ENCODE measurements at regions not wholly inside any gene's neighbourhood (a gene's known extent, or its start where the extent isn't known, plus 50 kb on each side); places are given as distances from the start of the nearest gene placed in this dataset.
A peak's percentile ranks its signal among the peaks of the same experiment; 100 is the strongest.
"Not testable (repeated sequence)": the region's sequence is repeated elsewhere in the genome, so short reads cannot be mapped to it uniquely, and the experiment has no call there.

DNA sequence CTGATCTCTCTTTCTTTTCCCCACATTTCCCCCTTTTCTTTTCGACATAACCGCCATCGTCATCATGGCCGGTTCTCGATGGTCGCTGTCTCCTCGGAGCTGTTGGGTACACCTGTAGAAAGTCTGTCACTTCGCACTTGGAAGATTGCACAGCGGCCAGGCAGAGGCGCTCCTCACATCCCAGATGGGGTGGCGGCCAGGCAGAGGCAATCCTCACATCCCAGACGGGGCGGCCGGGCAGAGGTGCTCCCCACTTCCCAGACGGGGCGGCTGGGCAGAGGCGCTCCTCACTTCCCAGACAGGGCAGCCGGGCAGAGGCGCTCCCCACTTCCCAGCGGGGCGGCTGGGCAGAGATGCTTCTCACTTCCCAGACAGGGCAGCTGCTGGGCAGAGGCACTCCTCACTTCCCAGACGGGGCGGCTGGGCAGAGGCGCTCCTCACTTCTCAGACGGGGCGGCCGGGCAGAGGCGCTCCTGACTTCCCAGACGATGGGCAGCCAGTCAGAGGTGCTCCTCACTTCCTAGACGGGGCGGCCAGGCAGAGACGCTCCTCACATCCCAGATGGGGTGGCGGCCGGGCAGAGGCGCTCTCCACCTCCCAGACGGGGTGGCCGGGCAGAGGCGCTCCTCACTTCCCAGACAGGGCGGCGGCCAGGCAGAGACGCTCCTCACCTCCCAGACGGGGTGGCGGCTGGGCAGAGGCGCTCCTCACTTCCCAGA lies 110.7 kb downstream of the C5orf15 start:
- not testable (repeated sequence) for FAIRE-seq; DNase-seq (ENCODE audit: low spot score)

DNA sequence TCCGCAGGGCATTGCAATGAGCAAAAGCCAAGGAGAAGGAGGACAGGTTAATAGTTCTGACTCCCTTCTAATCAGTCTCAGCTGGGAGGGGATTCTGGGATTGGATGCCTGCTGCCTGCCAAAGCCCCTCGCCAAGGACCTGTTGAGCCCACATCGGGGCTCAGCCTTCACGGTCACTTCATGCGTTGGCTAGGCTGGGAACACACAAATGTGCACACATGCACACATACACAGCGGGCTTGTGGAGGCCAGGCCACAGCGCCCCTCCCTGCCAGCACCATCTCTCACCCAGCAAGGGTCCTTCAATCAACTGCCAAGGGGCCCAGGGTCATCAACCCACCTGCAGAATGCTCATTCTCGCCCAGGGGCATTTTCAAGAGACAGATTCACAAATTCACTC lies 113.9 kb downstream of the C5orf15 start:
- FAIRE-seq (no peak), DNase-seq (ENCODE audit: low spot score) (no peak)

DNA sequence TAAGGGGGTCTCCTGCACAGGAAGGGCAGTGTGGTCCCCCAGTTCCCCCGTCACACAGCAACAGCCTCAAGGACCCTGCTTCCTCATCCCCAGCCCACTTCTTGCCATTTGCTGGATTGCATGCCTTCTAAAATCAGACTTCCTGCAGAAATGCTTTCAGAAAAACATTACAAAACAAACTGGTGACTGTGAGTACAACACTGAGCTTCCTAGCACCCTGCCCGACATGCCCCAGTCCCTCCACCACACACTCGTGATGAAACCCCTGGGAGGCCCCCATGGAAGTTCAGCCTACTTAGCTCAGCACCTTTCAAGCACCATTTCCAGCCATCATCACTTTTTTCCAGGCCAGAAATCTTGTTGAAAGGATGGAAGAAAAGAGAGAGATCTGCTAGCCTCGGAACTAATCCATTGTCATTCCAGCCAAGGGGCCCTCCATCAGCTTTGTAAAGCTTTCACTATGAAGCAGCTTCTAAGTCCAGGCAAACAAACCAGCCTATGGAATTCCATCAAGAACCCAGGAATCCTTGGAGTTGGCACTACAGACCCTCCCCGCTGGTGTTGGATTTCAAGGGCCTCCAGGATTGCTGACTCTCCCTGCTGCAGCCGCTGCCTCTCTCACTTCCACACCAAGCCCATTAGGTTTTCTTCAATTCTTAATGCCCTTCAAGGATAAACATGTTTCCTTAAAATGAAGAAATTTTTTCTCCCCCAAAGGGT lies 114.6 kb downstream of the C5orf15 start:
- DNase-seq (ENCODE audit: low spot score) (no peak), FAIRE-seq (no peak)

DNA sequence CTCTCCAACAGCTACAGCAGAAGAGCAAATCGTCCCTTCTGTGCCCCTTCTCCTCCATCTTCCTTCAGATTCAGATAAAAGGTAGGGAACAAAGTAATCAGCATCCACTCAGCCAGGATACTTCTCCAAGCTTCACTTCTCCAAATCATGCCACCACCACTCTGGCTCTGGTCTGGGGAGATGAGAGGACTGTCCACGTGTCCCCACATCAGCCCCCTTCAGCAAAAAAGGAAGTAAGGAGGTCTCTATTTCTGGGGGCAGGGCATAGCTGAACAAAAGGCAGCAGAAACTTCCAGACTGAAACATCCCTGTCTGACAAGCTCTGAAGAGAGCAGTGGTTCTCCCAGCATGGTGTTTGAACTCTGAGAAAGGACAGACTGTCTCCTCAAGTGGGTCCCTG lies 116.9 kb downstream of the C5orf15 start:
- FAIRE-seq (no peak), DNase-seq (ENCODE audit: low spot score) (no peak)

DNA sequence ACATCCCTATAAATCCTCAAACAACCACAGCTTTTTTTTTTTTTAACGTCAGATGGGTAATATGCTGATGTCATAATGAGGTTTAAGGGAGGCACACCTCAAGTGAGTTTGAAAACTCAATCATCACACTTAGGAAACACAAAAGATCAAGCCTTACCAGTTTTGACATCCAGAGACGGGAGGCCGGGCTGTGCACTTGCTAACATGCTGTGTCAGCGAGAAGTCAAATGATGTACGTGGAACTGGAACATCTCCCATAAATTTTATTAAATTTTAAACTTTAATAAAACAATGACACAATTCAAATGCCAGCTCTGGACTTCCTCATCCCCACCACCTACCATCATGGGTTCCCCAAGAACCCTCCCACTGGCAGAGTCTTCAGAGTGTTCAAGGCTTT lies 117.6 kb downstream of the C5orf15 start:
- no peak for FAIRE-seq
- DNase-seq (ENCODE audit: low spot score) = no peak

DNA sequence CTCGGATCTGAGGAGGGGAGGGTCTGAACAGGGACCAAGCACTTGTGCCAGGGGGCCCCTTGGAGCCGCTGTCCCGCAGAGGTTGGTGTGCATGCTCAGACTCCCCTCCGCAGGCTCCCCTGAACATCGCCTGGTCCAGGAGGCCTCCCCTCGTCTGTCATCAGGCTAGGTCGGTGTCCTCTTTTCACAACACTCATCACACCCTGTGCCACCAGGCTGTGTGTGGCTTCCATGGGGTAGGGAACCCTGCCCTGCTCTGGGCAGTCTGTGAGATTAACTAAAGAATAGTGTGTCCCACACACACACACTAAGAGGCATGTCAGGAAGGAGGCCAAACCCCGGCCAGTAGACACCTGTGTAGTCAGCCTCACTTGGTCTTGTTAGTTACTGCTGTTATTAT lies 119.3 kb downstream of the C5orf15 start:
- no peak for FAIRE-seq

DNA sequence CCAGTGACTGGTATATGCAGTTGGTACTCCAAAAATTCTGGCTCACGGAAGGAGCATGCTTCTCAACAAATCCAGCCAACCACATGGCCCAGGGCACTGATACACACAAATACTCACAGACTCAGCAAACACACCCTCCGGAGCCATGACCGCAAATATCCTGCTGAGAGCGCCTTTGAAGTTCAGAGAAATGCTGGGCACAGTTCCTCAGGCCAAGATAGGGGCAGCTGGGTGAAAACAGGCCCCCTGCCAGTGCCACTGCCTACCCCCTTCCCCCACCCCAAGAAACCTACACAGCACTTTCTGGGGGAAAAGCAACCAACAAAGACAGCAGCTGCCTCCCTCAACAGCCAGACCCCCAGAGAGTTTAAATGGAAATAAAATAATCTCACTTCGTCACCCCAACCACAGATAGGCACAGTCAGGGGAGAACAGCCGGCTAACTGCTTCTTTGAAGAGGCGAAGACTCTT lies 120.0 kb downstream of the C5orf15 start:
- FAIRE-seq (no peak), DNase-seq (ENCODE audit: low spot score) (peak; percentile 37)

More for the DNA sequence above, 119.3 kb downstream of the C5orf15 start:
- DNase-seq (ENCODE audit: low spot score) = no peak

DNA sequence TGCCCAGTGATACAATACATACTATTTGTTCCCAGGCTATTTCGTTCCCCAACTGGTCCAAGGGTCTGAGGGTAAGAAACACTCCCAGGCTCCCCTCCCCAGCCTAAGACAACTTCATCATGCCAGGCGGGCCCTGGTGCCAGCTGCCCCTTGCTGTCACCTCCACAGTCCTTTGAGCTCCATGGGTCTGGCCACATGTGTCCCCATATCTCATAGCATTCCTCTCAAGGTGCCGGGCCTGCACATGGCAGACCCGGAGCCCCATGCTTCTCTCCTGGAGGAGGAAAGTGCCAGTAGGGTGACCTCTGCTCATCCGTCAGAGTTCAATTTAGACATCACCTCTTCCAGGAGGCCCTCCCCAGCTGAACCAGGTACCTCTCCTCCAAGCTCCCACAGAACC lies 120.5 kb downstream of the C5orf15 start:
- FAIRE-seq (no peak), DNase-seq (ENCODE audit: low spot score) (no peak)

DNA sequence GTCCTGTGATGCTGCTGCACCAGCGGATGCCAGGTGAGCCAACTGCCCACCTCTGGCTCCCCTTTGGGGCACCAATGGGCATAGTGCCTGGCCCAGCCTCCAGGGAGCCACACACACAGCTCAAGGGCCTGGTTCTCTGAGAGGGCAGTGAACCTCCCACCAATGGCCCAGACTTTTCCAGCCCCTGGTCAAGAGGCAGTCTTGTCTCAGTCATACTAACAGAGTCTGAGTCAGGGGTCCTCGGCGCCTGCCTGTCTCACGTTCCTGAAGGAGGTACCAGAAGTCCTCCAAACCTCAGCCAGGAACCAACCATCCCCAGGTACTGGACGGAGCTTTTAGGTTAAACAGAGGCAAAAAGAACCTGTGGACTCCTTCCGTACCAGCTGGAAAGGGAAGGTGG lies 121.1 kb downstream of the C5orf15 start:
- FAIRE-seq (no peak), DNase-seq (ENCODE audit: low spot score) (no peak)

DNA sequence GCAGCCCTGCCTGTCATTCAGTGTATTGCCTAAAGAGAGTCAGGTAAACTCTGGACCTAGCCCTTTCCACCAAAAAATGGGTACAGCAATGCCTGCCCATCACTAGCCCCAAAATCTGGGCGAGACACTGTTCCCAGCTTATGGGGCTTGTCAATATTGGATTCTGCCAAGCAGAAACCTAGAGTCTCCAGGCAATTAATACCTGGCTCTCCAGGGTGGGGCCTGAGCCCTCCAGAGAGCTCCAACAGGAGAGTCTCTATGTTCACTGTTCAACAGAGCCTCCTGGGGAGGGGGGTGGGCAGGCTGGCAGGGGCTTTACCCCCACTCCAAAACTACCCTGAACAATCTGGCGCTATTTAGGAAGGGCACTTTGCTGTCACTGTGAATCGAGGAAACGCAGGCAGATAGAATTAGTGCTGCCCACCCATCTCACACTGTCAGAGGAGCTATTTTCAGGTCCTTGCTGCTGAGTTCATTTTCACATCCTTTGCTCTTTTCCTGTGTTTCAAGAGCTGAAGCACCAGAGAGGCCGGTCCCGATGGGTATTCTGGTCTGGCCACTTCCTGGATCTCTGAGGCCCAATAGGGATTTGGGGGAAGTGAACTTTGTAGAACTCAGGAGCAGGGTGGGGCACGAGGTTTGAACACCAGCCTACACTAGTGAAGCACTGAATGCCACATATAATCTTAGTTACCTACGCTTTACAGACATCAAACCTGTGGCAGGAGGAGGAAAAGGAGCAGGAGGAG lies 121.8 kb downstream of the C5orf15 start:
- DNase-seq (ENCODE audit: low spot score) (no peak), FAIRE-seq (no peak)

DNA sequence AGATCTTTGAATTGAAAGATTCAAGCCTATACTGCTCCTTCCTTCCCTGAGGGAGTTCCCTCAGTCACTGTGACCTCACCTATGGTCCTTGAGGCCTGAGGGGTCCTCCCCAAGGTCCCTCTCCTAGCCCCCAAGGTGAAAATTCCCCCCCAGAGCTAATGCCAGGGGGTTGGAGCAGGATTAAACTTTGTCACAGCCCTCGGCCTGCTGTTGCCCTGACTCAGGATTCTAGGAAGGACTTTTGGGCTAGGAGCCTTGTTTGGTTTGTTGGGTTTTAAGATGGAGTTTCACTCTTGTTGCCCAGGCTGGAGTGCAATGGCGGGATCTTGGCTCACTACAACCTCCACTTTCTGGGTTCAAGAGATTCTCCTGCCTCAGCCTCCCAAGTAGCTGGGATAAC lies 123.2 kb downstream of the C5orf15 start:
- DNase-seq (ENCODE audit: low spot score) (no peak), FAIRE-seq (no peak)

DNA sequence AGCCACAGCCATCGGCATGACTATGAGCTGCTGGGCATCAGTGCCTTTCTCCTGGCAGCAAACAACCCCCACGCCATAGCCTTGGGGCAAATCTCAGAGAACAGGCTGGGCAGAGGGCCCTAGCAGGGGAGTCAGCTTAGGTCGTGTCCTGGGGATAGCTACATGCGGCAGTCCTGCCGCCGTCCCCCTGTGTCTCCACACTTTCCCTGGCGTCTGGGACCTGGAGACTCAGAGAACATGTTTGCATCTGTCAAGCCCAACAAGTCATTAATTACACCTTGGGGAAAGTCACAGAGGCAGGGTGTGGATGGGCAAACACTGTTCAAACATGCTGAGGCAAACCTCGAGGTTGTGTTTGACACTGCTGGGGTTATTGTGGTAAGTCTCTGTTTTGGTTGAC lies 123.6 kb downstream of the C5orf15 start:
- FAIRE-seq (no peak), DNase-seq (ENCODE audit: low spot score) (no peak)

DNA sequence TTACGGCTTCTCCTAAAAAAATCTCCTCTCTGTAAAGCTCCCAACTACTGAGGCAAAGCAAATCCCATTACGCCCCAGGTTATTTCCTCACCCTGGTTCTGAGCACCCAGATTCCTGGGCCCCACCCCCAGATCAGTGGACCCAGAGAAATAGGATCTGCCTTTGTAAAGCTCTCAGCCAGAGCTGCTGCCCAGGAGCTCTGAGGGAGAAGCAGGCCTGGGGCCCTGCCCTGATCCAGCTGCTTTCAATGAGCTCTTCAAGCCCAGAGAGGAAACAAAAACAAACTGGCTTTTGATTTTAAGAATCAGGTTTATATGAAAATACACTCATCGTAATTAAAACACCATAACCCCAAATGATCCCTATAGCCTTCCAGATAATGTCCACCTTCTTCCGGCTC lies 124.5 kb downstream of the C5orf15 start:
- DNase-seq (ENCODE audit: low spot score) = no peak
- no peak for FAIRE-seq

DNA sequence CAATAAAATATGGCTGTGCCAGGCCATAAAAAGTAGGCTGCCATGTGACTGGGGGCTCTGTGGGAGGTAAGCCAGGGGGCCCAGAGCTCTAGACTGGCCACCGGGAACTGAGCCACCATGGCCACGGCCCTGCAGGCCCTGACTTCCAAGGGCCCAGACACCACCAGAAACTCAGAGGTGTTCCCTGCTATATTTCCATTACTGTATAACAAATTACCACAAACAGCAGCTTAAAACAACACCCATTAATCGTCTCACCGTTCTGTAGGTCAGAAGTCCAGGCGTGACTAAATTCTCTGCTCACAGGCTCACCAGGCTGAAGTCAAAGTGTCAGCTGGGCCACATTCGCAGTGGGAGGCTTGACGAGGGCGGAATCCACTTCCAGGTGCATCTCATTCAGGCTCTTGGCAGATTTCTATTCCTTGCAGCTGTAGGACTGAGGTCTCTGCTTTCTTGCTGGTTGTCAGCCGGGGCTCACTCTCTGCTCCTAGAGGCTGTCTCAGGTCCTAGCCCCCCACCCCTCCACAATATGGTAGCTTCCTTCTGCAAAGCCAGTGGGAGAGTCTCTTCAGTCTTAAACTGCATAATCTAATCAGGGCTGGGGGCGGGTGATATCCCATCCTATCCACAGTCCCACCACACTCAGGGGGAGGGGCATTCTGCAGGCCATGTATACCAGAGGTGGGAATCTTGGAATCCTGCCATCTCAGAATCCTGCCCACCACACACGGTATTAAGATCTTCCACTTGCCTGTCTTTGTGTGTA lies 125.4 kb downstream of the C5orf15 start:
- FAIRE-seq (no peak), DNase-seq (ENCODE audit: low spot score) (no peak)

DNA sequence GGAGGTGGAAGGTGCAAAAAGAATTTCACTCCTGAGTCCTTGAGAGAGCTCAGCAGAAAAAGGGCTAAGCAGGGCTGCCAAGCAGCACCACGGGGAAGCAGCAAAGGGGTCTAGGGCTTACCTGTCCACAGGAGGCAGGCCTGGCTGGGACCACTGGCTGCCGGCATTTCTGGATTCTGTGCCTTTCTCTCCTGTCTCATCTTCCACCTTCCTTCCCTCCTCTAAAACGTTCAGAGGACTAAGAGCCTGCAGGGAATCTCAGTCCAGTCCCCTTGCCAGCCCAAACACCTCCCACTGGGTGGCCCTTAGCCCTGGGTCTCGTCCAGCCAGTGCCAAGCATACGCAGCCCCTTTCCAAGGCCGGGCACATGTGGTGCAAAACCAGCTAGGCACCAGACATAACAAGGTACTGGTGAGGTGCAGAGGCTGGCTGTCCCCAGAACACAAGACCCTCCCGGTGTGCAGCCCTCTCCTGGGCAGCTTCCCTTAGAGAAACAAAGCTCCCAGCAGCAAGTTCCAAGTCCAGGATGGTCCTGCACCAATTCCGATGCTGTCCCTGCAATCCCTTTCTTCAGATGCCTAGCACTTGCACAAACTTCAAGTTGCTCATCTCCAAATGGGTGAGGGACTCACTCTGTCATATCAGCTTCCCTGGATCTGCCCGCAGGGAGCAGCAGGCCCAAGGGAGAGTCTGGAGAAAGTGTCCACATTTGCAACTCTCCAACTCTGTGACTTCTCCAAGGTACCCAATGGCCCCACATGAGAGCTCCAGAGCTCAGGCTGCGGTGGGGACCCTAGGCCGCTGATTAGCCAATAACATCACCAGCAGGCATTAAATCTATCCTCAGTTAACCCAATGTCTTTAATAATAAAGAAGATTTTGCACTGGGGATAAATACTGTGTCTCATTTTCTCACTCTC lies 126.3 kb downstream of the C5orf15 start:
- DNase-seq (ENCODE audit: low spot score) (no peak), FAIRE-seq (no peak)

DNA sequence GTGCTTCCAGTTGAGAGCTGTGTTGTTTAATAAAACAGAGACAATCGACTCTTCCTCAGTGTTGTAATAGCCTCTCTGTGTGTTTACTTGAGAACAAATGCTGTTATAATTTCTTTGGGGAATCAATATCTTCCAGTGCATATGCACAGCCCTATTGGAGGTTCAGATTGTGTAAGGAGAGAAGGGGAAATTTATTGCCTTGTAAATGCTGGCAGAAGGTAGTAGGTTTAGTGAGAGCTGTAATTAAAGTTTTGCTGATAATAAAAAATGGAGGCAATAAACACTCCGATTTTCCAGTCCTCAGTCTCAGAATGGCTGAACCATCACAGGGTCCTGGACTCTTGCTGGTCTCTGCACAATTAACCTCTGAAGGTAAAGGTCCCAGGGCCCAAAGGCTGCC lies 128.3 kb downstream of the C5orf15 start:
- FAIRE-seq (no peak), DNase-seq (ENCODE audit: low spot score) (no peak)

DNA sequence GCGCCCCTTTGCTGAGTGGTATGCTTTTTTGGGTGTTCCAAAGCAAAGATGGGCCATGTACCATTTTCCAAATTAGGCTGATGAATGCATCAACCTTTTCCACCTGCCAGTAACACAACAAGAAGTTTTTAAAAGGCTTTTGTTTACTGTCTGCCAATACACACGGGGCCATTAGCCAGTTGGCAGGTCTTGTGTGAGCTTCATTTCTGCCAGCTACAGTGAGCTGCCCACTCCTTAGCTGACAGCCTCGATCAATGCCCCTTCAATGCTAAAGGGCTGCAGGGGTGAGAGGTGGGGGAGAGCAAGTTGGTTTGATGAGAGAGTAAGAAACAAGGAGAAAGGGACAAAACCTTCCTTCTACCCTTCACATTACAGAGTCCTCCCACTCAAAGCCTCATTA lies 128.7 kb downstream of the C5orf15 start:
- DNase-seq (ENCODE audit: low spot score) = no peak
- no peak for FAIRE-seq

DNA sequence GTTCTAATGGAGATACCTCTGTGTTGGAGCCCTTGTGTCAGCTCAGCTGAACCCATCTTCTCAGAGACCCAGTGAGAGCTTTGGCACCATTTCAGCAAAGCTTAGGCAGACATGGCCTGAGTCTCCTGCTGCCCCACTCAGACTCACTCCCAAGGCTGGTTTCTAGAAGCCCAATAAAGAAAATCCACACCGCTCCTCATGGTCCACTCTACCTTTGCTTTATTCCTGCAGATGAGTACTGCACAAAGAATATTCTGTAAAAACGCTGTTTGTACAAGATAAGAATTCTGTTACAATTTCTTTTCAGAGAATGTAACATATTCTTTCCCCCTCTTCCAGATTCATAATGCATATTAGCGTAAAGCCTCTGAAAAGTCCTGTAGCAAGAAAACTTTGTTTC lies 129.3 kb downstream of the C5orf15 start:
- DNase-seq (ENCODE audit: low spot score) (no peak), FAIRE-seq (no peak)

DNA sequence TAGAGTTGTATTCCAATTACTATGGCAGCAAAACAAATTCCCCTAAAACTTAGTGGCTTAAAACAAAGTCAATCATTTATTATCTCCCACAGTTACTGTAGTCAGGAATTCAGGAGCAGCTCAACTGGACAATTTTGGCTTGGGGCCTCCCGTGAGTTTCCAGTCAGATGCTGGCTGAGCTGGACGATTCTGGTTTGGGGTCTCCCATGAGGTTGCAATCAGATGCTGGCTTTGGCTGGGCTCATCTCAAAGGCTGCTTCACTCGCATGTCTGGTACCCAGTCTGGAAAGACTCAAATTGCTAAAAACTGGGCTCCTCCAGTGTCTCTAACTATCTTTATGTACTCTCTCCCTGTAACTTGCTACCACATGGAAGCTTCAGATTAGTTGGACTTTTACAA lies 130.1 kb downstream of the C5orf15 start:
- no peak for DNase-seq (ENCODE audit: low spot score)
- FAIRE-seq = no peak

DNA sequence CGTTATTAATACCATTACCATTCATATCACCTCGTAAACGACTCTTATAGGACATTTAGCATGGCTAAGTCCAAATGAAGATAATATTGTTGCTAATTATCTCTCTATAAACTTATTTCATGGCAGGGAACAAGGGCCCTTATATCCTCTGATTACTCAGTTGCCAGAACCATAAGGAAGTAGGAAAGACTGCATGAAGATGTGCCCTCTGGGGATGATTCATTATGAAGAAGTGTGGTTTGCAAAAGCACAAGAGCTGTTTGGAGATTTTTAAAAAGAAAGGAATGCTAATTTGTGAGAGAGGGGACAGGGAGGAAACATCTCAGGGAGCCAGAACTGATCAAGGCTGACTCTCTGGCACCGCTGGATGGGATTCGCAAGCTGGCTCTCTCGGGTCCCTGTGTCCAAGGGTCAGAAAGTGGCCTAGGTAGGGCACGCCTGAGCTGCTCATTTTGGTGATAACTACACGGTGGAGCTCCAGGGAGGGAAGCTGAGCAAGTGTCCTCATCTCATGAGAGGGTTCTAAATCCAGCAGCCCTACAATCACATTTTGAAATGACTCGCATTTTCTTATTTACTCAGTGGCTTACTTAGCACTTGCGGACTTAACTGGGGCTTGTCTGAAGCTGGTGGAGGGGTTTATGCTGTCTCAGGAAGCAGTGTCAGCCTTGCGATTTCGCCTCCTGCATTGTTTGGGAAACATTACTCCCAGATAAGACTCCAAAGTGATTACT lies 136.8 kb downstream of the C5orf15 start:
- DNase-seq (ENCODE audit: low spot score) (no peak), FAIRE-seq (no peak)

All from urothelium cell line (cell line).